Heart left ventricle (tissue), 16 donors: ENCODE measurements at regions not wholly inside any gene's neighbourhood (a gene's known extent, or its start where the extent isn't known, plus 50 kb on each side); places are given as distances from the start of the nearest gene placed in this dataset.

Experiments used
- ATAC-seq, 4 donors: fragments of 200-7000 bp; cut with Tn5 transposase; one replicate each; pipeline ENCODE4 v1.9.1; 2020 to 2022; ENCODE audit warnings: moderate library complexity in 4 of 4, mild to moderate bottlenecking in 3 of 4, moderate number of reproducible peaks in 1 of 4
- DNase-seq, 5 donors: peaks; one replicate each; pipeline ENCODE4 v3.0.0-alpha.2; 2020
- H3K27ac ChIP-seq, 12 donors: fragments of 200-600 bp; sonication (generic) in 4 of 12; one replicate each; pipeline versions ENCODE4 v1.5.0 to v1.8.0; 2016 to 2022; ENCODE audit warnings: mild to moderate bottlenecking in 2 of 12
- H3K27me3 ChIP-seq, 9 donors: fragments of 200-600 bp; sonication (generic) in 2 of 9; one replicate each; pipeline versions ENCODE4 v1.5.1 to v1.8.0; 2016 to 2022; ENCODE audit warnings: mild to moderate bottlenecking in 3 of 9
- H3K36me3 ChIP-seq, 9 donors: fragments of 200-600 bp; sonication (generic) in 2 of 9; one replicate each; pipeline versions ENCODE4 v1.5.0 to v1.8.0; 2018 to 2022; ENCODE audit warnings: mild to moderate bottlenecking in 2 of 9
- H3K4me1 ChIP-seq, 12 donors: fragments of 200-600 bp; sonication (generic) in 4 of 12; one replicate each; pipeline versions ENCODE4 v1.5.0 to v1.8.0; 2016 to 2022; ENCODE audit warnings: mild to moderate bottlenecking in 3 of 12
- H3K4me3 ChIP-seq, 12 donors: fragments of 200-600 bp; sonication (generic) in 4 of 12; one replicate each; pipeline versions ENCODE4 v1.5.0 to v1.8.0; 2017 to 2022; ENCODE audit warnings: mild to moderate bottlenecking in 9 of 12, moderate library complexity in 4 of 12
- H3K9me3 ChIP-seq, 12 donors: fragments of 200-600 bp; sonication (generic) in 4 of 12; one replicate each; pipeline versions ENCODE4 v1.5.0 to v1.8.0; 2016 to 2022; ENCODE audit warnings: mild to moderate bottlenecking in 1 of 12
- CTCF ChIP-seq, 12 donors: fragments of 200-600 bp; sonication (generic) in 4 of 12; IDR thresholded peaks; one replicate each; pipeline versions ENCODE4 v1.5.0 to v1.8.0; 2018 to 2022; ENCODE audit warnings: antibody characterized with exemption in 12 of 12, mild to moderate bottlenecking in 5 of 12
- POLR2A ChIP-seq, 2 donors: fragments of 450-650 bp; IDR thresholded peaks; one replicate each; pipeline ENCODE4 v1.6.1; 2017; ENCODE audit warnings: antibody characterized with exemption in 2 of 2, mild to moderate bottlenecking in 2 of 2, moderate library complexity in 2 of 2
- WGBS, 4 donors: extraction: QIAGEN DNeasy Blood & Tissue Kit in 2 of 4; methylation state at CpG; one replicate each; pipeline versions ENCODE4 v1.1.5 to v1.1.7; 2013 to 2018; 5-methylcytosine and 5-hydroxymethylcytosine counted together
- intact Hi-C, 10 donors: fragments of 100-400 bp; cut with DNase I; formaldehyde crosslinking; loops; one replicate each; pipeline versions ENCODE4 v1.11.1 to v1.14.2; 2022
- donor health status: ischemic (EF 13 %, LVEDD 7.1; RV severe dilation, severe dysfunction).
- donor health status: healthy with polysubstance abuse.
- donor health status: DM: no; HTN: yes; CAD: no.
- donor health status: DM: no; HTN: no; CAD: no.
- donor health status: ischemic (EF 25% LVEDD 6.9; RV normal size, moderate dysfunction).
- donor health status: ischemic (EF 25% LVEDD 5.7; RV mildly dilated, moderate dysfunction).
- donor health status: healthy.
- donor health status: DM: yes; HTN: yes; CAD: no.
- donor health status: ischemic (EF 35%, LVEDD 5.7; RV mildly dilated, moderate dysfunction).
- donor health status: nonischemic (EF 11% LVEDD 7.7; RV severe dilation, severe dysfunction).
- donor health status: DM: yes; HTN: yes; CAD: no.
- donor health status: PGD.
- donor health status: ischemic (EF 29% LVEDD 5.4; RV normal size, mild dysfunction).
- donor health status: nonischemic (EF 23%, LVEDD 6.1; RV moderate dilation, normal function).

DNA sequence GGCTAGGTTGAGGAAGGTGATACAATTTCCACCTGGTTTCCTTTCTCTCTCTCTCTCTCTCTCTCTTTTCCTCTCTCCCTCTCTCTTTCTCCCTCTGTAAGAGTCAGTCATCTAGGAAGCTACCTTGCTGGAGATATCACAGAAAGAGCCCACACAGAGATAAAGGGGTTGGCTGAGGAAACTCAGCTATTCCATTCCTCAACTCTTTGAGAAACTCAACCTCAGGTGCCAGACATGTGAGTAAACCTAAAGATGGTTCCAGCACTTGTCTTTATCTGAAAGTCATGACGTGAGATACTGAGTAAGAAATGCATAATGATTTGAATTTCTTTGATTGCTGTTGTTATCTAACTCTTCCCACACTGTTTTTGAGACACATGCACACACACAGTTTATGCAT lies 564.0 kb downstream of the SPOCK3 start:
- ATAC-seq, result no peak
- WGBS, 4 donors, result 18 to 25% (median 22%) methylated on average over 1 of the region's 1 CpG
- no peaks in the 10 kb centered on the region for H3K4me1 ChIP-seq
- H3K36me3 ChIP-seq, result no peaks in the 10 kb centered on the region
- H3K27ac ChIP-seq, result no peak overlapping the region
- no peak for DNase-seq
- TF ChIP-seq CTCF (IDR thresholded peaks at IDR 0.05), result no peak
- no peak for TF ChIP-seq POLR2A (IDR thresholded peaks at IDR 0.05)
- intact Hi-C loops, result no loop called here
- peaks cover 0 to 2% (median 0%) of the 10 kb centered on the region in 12 donors for H3K9me3 ChIP-seq
- no peaks in the 10 kb centered on the region for H3K27me3 ChIP-seq
- no peak overlapping the region for H3K4me3 ChIP-seq

GRCh38 chr4:166673911-166674310 lies 560.4 kb downstream of the SPOCK3 start:
- no peak overlapping the region for H3K4me3 ChIP-seq
- no peak overlapping the region for H3K27ac ChIP-seq
- H3K27me3 ChIP-seq, result no peaks in the 10 kb centered on the region
- no peak for TF ChIP-seq POLR2A (IDR thresholded peaks at IDR 0.05)
- TF ChIP-seq CTCF (IDR thresholded peaks at IDR 0.05), result no peak
- H3K36me3 ChIP-seq, result no peaks in the 10 kb centered on the region
- H3K4me1 ChIP-seq, result no peaks in the 10 kb centered on the region
- ATAC-seq, result no peak
- DNase-seq, result no peak
- peaks cover 0 to 4% (median 0%) of the 10 kb centered on the region in 12 donors for H3K9me3 ChIP-seq
- intact Hi-C loops, result no loop called here
- 80 to 91% (median 86%) methylated on average over 1 of the region's 1 CpG for WGBS, 4 donors

DNA sequence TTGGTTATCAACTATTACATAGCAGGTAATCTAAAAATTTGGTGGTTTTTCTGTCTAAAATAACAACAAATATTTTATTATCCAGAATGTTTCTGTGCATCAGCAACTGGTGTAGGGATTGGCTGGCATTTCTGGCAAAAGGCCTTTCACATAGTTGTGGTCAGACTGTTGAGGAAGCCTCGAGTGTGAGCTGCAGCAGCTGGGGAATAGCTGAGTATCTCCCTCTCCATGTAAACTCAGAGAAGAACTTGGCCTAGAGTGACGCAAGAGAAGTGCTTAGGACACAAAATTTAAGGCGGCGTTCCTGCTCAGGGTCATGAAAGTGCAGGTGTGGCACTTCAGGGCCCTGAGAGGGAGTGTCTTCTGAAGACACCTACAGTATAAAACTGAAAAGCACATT lies 558.9 kb downstream of the SPOCK3 start:
- Histone ChIP-seq H3K4me3 (no peak overlapping the region), H3K4me1 (no peaks in the 10 kb centered on the region), H3K27ac (no peak overlapping the region), H3K9me3 (peaks cover 0 to 4% (median 0%) of the 10 kb centered on the region in 12 donors), H3K36me3 (no peaks in the 10 kb centered on the region), H3K27me3 (no peaks in the 10 kb centered on the region)
- no peak for ATAC-seq
- intact Hi-C loops, result no loop called here
- no peak for DNase-seq
- TF ChIP-seq CTCF (IDR thresholded peaks at IDR 0.05) (no peak), POLR2A (IDR thresholded peaks at IDR 0.05) (no peak)
- WGBS, 4 donors, result 65 to 76% (median 71%) methylated on average over 4 of the region's 4 CpGs

- Histone ChIP-seq H3K4me1 (no peaks in the 10 kb centered on the region), H3K36me3 (no peaks in the 10 kb centered on the region), H3K27me3 (no peaks in the 10 kb centered on the region), H3K27ac (no peak overlapping the region), H3K4me3 (no peak overlapping the region), H3K9me3 (no peaks in the 10 kb centered on the region)
- no peak for DNase-seq
- WGBS, 4 donors, result 43 to 78% (median 71%) methylated on average over 1 of the region's 1 CpG
- TF ChIP-seq POLR2A (IDR thresholded peaks at IDR 0.05) (no peak), CTCF (IDR thresholded peaks at IDR 0.05) (no peak)
- ATAC-seq, result no peak
- intact Hi-C loops, result no loop called here
These were observed 553.5 kb downstream of the SPOCK3 start for GRCh38 chr4:166680796-166681195.
